OCI-LY1 (cell line): ENCODE measurements at regions not wholly inside any gene's neighbourhood (a gene's known extent, or its start where the extent isn't known, plus 50 kb on each side); places are given as distances from the start of the nearest gene placed in this dataset.

Experiments
- H2AFZ ChIP-seq: fragments of 200-600 bp; sonication (generic), shearing (Covaris generic); 2 replicates; pipeline ENCODE4 v1.6.0; 2014; ENCODE audit warnings: antibody characterized with exemption, mild to moderate bottlenecking, low read length
- H3F3A ChIP-seq: fragments of 200-600 bp; sonication (generic), shearing (Covaris generic); 2 replicates; pipeline ENCODE4 v1.6.0; 2014; ENCODE audit warnings: mild to moderate bottlenecking, antibody characterized with exemption, low read length, moderate library complexity; ENCODE audit not compliant: insufficient read depth
- H3K27ac ChIP-seq: fragments of 200-600 bp; sonication (generic); 2 replicates; pipeline ENCODE4 v1.5.1; 2014; ENCODE audit warnings: low read length, mixed run types, mild to moderate bottlenecking, low read depth; ENCODE audit not compliant: poor library complexity, severe bottlenecking
- H3K27me3 ChIP-seq: fragments of 200-600 bp; sonication (generic); 2 replicates; pipeline ENCODE4 v1.6.0; 2014; ENCODE audit warnings: antibody characterized with exemption, mild to moderate bottlenecking, low read length, moderate library complexity; ENCODE audit not compliant: insufficient read depth
- H3K36me3 ChIP-seq: fragments of 200-600 bp; sonication (generic); 2 replicates; pipeline ENCODE4 v1.6.1; 2014; ENCODE audit warnings: mild to moderate bottlenecking, antibody characterized with exemption, low read length, moderate library complexity, mixed read lengths; ENCODE audit not compliant: insufficient read depth
- H3K4me1 ChIP-seq: fragments of 200-600 bp; sonication (generic); 2 replicates; pipeline ENCODE4 v1.5.1; 2014; ENCODE audit warnings: mild to moderate bottlenecking, low read length, moderate library complexity; ENCODE audit not compliant: insufficient read depth, severe bottlenecking
- H3K4me2 ChIP-seq: fragments of 200-600 bp; sonication (generic), shearing (Covaris generic); 2 replicates; pipeline ENCODE4 v1.6.1; 2014; ENCODE audit warnings: low read length
- H3K4me3 ChIP-seq: fragments of 200-600 bp; sonication (generic); 2 replicates; pipeline ENCODE4 v1.5.1; 2014; ENCODE audit warnings: low read length, low read depth, mild to moderate bottlenecking, mixed read lengths; ENCODE audit not compliant: poor library complexity, severe bottlenecking
- H3K79me2 ChIP-seq: fragments of 200-600 bp; shearing (Covaris generic); 2 replicates; pipeline ENCODE4 v1.6.1; 2016; ENCODE audit warnings: mixed run types, low read length, mixed read lengths; ENCODE audit not compliant: insufficient read depth
- H3K9ac ChIP-seq: fragments of 200-600 bp; sonication (generic), shearing (Covaris generic); 2 replicates; pipeline ENCODE4 v1.6.1; 2014; ENCODE audit warnings: mild to moderate bottlenecking, low read length, mixed read lengths
- H3K9me2 ChIP-seq: fragments of 200-600 bp; sonication (generic), shearing (Covaris generic); 2 replicates; pipeline ENCODE4 v1.6.1; 2014; ENCODE audit warnings: low read depth, mild to moderate bottlenecking, low read length, mixed read lengths
- H3K9me3 ChIP-seq: fragments of 200-600 bp; shearing (Covaris generic); 2 replicates; pipeline ENCODE4 v1.6.1; 2014; ENCODE audit warnings: low read length, mixed read lengths
- H4K20me1 ChIP-seq: fragments of 200-600 bp; sonication (generic), shearing (Covaris generic); 2 replicates; pipeline ENCODE4 v1.6.0; 2016; ENCODE audit warnings: mild to moderate bottlenecking, low read length; ENCODE audit not compliant: insufficient read depth
- EZH2 ChIP-seq: fragments of 200-600 bp; sonication (generic), shearing (Covaris generic); IDR thresholded peaks from 2 replicates; pipeline ENCODE4 v1.8.0; 2017; ENCODE audit warnings: borderline replicate concordance, mixed run types, mild to moderate bottlenecking, antibody characterized with exemption, low read length, moderate library complexity, mixed read lengths
- TF ChIP-seq, protein P1 (sequence below): fragments of 200-600 bp; sonication (generic), shearing (Covaris generic); IDR thresholded peaks from 2 replicates; pipeline ENCODE4 v1.5.1; 2017; ENCODE audit warnings: mild to moderate bottlenecking, antibody characterized with exemption, low read length, moderate library complexity, mixed read lengths

GRCh38 chr5:118616281-118616680, 372.1 kb downstream of the DTWD2 start:
- no peaks in the 10 kb centered on the region for H3K9me2 ChIP-seq
- H3K36me3 ChIP-seq: no peaks in the 10 kb centered on the region
- no peaks in the 10 kb centered on the region for H3F3A ChIP-seq
- H4K20me1 ChIP-seq: no peaks in the 10 kb centered on the region
- no peak overlapping the region for H3K4me3 ChIP-seq
- no peak overlapping the region for H2AFZ ChIP-seq
- no peaks in the 10 kb centered on the region for H3K27me3 ChIP-seq
- H3K9me3 ChIP-seq: no peaks in the 10 kb centered on the region
- no peak for TF ChIP-seq EZH2
- TF ChIP-seq, protein P1, sequence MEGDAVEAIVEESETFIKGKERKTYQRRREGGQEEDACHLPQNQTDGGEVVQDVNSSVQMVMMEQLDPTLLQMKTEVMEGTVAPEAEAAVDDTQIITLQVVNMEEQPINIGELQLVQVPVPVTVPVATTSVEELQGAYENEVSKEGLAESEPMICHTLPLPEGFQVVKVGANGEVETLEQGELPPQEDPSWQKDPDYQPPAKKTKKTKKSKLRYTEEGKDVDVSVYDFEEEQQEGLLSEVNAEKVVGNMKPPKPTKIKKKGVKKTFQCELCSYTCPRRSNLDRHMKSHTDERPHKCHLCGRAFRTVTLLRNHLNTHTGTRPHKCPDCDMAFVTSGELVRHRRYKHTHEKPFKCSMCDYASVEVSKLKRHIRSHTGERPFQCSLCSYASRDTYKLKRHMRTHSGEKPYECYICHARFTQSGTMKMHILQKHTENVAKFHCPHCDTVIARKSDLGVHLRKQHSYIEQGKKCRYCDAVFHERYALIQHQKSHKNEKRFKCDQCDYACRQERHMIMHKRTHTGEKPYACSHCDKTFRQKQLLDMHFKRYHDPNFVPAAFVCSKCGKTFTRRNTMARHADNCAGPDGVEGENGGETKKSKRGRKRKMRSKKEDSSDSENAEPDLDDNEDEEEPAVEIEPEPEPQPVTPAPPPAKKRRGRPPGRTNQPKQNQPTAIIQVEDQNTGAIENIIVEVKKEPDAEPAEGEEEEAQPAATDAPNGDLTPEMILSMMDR: no peak
- no peak overlapping the region for H3K4me2 ChIP-seq
- H3K27ac ChIP-seq: no peak overlapping the region
- H3K9ac ChIP-seq: no peak overlapping the region
- no peaks in the 10 kb centered on the region for H3K4me1 ChIP-seq
- H3K79me2 ChIP-seq: no peaks in the 10 kb centered on the region

GRCh38 chr5:118614731-118615456, 373.5 kb downstream of the DTWD2 start:
- TF ChIP-seq, protein P1: no peak
- TF ChIP-seq EZH2: no peak
- no peak overlapping the region for H3K27ac ChIP-seq
- no peak overlapping the region for H3K4me3 ChIP-seq
- H3K9ac ChIP-seq: no peak overlapping the region
- no peaks in the 10 kb centered on the region for H3K27me3 ChIP-seq
- no peak overlapping the region for H3K4me2 ChIP-seq
- H3K4me1 ChIP-seq: no peaks in the 10 kb centered on the region
- no peaks in the 10 kb centered on the region for H3K36me3 ChIP-seq
- H4K20me1 ChIP-seq: no peaks in the 10 kb centered on the region
- H3K9me3 ChIP-seq: no peaks in the 10 kb centered on the region
- no peak overlapping the region for H2AFZ ChIP-seq
- no peaks in the 10 kb centered on the region for H3F3A ChIP-seq
- no peaks in the 10 kb centered on the region for H3K9me2 ChIP-seq
- no peaks in the 10 kb centered on the region for H3K79me2 ChIP-seq

GRCh38 chr5:118611332-118611945, 376.9 kb downstream of the DTWD2 start:
- Histone ChIP-seq H2AFZ (no peak overlapping the region), H3K9me2 (no peaks in the 10 kb centered on the region), H3K36me3 (no peaks in the 10 kb centered on the region), H3K79me2 (no peaks in the 10 kb centered on the region), H3K9me3 (no peaks in the 10 kb centered on the region), H4K20me1 (no peaks in the 10 kb centered on the region), H3K4me1 (no peaks in the 10 kb centered on the region), H3K4me3 (no peak overlapping the region), H3K4me2 (no peak overlapping the region), H3K9ac (no peak overlapping the region), H3K27me3 (no peaks in the 10 kb centered on the region), H3F3A (no peaks in the 10 kb centered on the region), H3K27ac (no peak overlapping the region)
- no peak for TF ChIP-seq EZH2
- TF ChIP-seq, protein P1: peak; percentile 68
